ENCODE measurements at regions not wholly inside any gene's neighbourhood (a gene's known extent, or its start where the extent isn't known, plus 50 kb on each side); places are given as distances from the start of the nearest gene placed in this dataset.
"Not testable (repeated sequence)": the region's sequence is repeated elsewhere in the genome, so short reads cannot be mapped to it uniquely, and the experiment has no call there.

- DNase-seq: no peak
These were observed 161.7 kb downstream of the SMARCA1 start for GRCh38 chrX:129361576-129361975.

GRCh38 chrX:129360175-129360574, 163.1 kb downstream of the SMARCA1 start:
- DNase-seq: peak; percentile 69

- DNase-seq: no peak
These were observed 164.0 kb downstream of the SMARCA1 start for GRCh38 chrX:129359269-129359668.

- not testable (repeated sequence) for DNase-seq
These were observed 165.9 kb downstream of the SMARCA1 start for GRCh38 chrX:129357428-129357827.

GRCh38 chrX:129347291-129347690, 176.0 kb downstream of the SMARCA1 start:
- DNase-seq: no peak

GRCh38 chrX:129346574-129346973, 176.7 kb downstream of the SMARCA1 start:
- no peak for DNase-seq

GRCh38 chrX:129337264-129337663, 186.0 kb downstream of the SMARCA1 start:
- DNase-seq: peak; percentile 62

GRCh38 chrX:129323115-129323514, 200.2 kb downstream of the SMARCA1 start:
- DNase-seq: no peak

- DNase-seq: no peak
These were observed 204.9 kb downstream of the SMARCA1 start for GRCh38 chrX:129318375-129318774.

GRCh38 chrX:129316461-129316860, 206.8 kb downstream of the SMARCA1 start:
- DNase-seq: no peak

GRCh38 chrX:129310000-129310399, 213.3 kb downstream of the SMARCA1 start:
- no peak for DNase-seq

- DNase-seq: no peak
These were observed 260.4 kb downstream of the SMARCA1 start for GRCh38 chrX:129262912-129263311.

GRCh38 chrX:129255516-129255915, 267.8 kb downstream of the SMARCA1 start:
- not testable (repeated sequence) for DNase-seq

GRCh38 chrX:129249563-129249962, 273.7 kb downstream of the SMARCA1 start:
- DNase-seq: no peak

- DNase-seq: no peak
These were observed 275.6 kb downstream of the SMARCA1 start for GRCh38 chrX:129247642-129248041.

GRCh38 chrX:129239371-129239770, 283.9 kb downstream of the SMARCA1 start:
- DNase-seq: no peak

- DNase-seq: no peak
These were observed 285.3 kb downstream of the SMARCA1 start for GRCh38 chrX:129238011-129238410.

GRCh38 chrX:129235903-129236302, 287.4 kb downstream of the SMARCA1 start:
- no peak for DNase-seq

GRCh38 chrX:129233786-129234185, 289.5 kb downstream of the SMARCA1 start:
- no peak for DNase-seq

GRCh38 chrX:129230850-129231512, 292.3 kb downstream of the SMARCA1 start:
- DNase-seq: no peak

GRCh38 chrX:129230168-129230567, 293.1 kb downstream of the SMARCA1 start:
- DNase-seq: no peak

GRCh38 chrX:129227366-129227765, 295.9 kb downstream of the SMARCA1 start:
- no peak for DNase-seq

GRCh38 chrX:129193357-129193756, 329.9 kb downstream of the SMARCA1 start:
- DNase-seq: no peak

- DNase-seq: no peak
These were observed 335.1 kb downstream of the SMARCA1 start for GRCh38 chrX:129188231-129188630.

GRCh38 chrX:129176710-129177109, 346.6 kb downstream of the SMARCA1 start:
- DNase-seq: no peak
